ENCODE measurements at regions not wholly inside any gene's neighbourhood (a gene's known extent, or its start where the extent isn't known, plus 50 kb on each side); places are given as distances from the start of the nearest gene placed in this dataset.

GRCh38 chr4:74548561-74548960, 103.6 kb downstream of the AREG start:
- H3K4me3 ChIP-seq (ENCODE audit: low read depth, low read length) = no peak overlapping the region
- TF ChIP-seq CTCF (IDR thresholded peaks at IDR 0.05; ENCODE audit: low read depth, low read length) = no peak
- no peak for DNase-seq (ENCODE audit: low read depth, low spot score)
- in situ Hi-C loops (cut with HindIII; ENCODE audit: low sequenced_read_pairs) = no loop called here

GRCh38 chr4:74549936-74550335, 105.0 kb downstream of the AREG start:
- no peak for DNase-seq (ENCODE audit: low read depth, low spot score)
- TF ChIP-seq CTCF (IDR thresholded peaks at IDR 0.05; ENCODE audit: low read depth, low read length) = no peak
- in situ Hi-C loops (cut with HindIII; ENCODE audit: low sequenced_read_pairs) = no loop called here
- H3K4me3 ChIP-seq (ENCODE audit: low read depth, low read length) = no peak overlapping the region

- TF ChIP-seq CTCF (IDR thresholded peaks at IDR 0.05; ENCODE audit: low read depth, low read length) = no peak
These were observed 110.3 kb downstream of the AREG start for GRCh38 chr4:74555231-74555630.

GRCh38 chr4:74555843-74556242, 110.9 kb downstream of the AREG start:
- H3K4me3 ChIP-seq (ENCODE audit: low read depth, low read length) = no peak overlapping the region
- no peak for TF ChIP-seq CTCF (IDR thresholded peaks at IDR 0.05; ENCODE audit: low read depth, low read length)
- DNase-seq (ENCODE audit: low read depth, low spot score) = no peak
- in situ Hi-C loops (cut with HindIII; ENCODE audit: low sequenced_read_pairs) = no loop called here

More at GRCh38 chr4:74555231-74555630, 110.3 kb downstream of the AREG start:
- peak; percentile 83 for DNase-seq (ENCODE audit: low read depth, low spot score)
- in situ Hi-C loops (cut with HindIII; ENCODE audit: low sequenced_read_pairs) = no loop called here
- H3K4me3 ChIP-seq (ENCODE audit: low read depth, low read length) = no peak overlapping the region

- no peak overlapping the region for H3K4me3 ChIP-seq (ENCODE audit: low read depth, low read length)
- DNase-seq (ENCODE audit: low read depth, low spot score) = no peak
- no peak for TF ChIP-seq CTCF (IDR thresholded peaks at IDR 0.05; ENCODE audit: low read depth, low read length)
- in situ Hi-C loops (cut with HindIII; ENCODE audit: low sequenced_read_pairs) = no loop called here
These were observed 114.9 kb downstream of the AREG start for GRCh38 chr4:74559853-74560252.

- DNase-seq (ENCODE audit: low read depth, low spot score) = no peak
- in situ Hi-C loops (cut with HindIII; ENCODE audit: low sequenced_read_pairs) = no loop called here
These were observed 123.0 kb downstream of the AREG start for GRCh38 chr4:74567981-74568380.

More at GRCh38 chr4:74567981-74568380, 123.0 kb downstream of the AREG start:
- no peak overlapping the region for H3K4me3 ChIP-seq (ENCODE audit: low read depth, low read length)
- no peak for TF ChIP-seq CTCF (IDR thresholded peaks at IDR 0.05; ENCODE audit: low read depth, low read length)

Data from astrocyte of the spinal cord (primary cell).